ENCODE measurements at regions not wholly inside any gene's neighbourhood (a gene's known extent, or its start where the extent isn't known, plus 50 kb on each side); places are given as distances from the start of the nearest gene placed in this dataset.

DNA sequence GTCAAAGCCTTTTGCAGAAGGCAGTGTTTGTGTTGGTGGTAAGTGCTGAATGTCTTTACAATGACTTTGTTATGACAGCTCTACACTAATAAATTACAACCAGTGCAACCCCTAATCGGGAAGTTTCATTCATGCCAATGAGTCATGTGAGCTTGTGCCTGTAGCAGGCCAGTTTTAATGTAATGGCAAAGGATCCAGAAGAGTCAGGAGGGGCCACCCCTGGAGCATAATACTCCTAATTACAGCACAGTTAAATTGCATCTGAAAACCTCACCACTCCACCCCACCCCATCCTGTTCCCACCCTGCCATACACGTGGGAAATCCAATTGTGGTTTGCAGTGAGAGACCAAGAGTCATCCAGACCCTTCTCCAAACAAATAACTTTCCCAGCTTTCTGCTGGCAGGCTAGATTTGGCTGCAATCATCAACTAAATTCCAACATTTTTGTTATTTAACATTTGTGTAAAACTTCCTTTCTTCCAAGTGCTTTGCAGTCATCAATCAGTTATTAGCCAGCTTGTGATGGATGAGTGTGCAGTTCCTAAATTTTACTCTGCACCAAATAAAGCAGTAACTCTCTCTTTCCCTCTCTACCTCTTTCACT lies 277.3 kb upstream of the FAT3 start:
- DNase-seq = peak; percentile 62

GRCh38 chr11:91946397-91946951 lies 278.1 kb upstream of the FAT3 start:
- DNase-seq = no peak

DNA sequence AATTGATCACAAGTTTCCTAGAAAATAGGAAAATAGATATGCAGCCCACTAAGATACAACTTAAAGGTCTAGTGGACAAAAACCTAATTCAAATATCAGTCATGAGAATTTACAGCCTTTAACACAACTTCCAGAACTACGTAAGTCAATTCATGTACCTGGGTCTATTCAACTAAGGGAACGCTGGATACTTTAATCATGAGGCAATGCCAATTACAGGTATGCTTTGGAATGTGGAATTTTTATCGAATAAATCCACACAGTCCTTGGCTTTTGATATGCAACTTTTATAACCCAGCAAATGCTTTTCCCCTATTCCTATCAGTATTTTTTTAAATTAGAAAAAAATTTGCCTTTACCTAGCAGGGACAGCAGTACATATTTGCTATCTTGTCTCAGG lies 289.5 kb upstream of the FAT3 start:
- DNase-seq = no peak

DNA sequence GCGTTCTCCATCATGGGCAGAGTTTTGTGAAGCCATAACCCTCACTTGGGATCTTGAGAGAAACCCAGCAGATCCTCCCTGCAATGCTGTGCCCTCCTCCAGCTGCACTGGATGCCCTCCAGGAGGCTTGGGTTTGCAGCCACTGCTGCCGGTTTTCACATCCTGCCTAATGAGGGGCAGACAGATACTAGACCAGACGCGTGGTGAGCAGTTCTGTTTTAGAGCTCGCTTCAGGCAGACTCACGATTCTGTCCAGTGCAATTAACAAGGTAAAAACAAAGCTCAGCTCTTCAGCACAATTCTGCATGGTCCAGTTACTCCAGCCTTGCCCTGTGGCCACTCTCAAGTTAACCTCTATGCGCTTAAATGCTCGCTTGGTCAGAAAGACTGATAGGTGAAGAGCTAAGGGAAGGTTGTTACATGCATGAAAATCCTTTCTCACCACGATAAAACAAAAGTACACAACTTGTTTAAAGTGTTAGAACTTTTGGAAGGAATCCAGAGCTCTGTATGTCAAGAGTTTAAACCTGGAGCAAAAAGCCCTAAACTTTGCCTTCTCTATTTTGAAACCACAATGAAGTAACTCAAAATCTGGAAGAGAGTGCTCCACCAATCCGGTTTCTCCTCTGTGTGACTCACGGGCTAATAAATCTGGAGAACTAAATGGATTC lies 292.3 kb upstream of the FAT3 start:
- DNase-seq = peak; percentile 31

DNA sequence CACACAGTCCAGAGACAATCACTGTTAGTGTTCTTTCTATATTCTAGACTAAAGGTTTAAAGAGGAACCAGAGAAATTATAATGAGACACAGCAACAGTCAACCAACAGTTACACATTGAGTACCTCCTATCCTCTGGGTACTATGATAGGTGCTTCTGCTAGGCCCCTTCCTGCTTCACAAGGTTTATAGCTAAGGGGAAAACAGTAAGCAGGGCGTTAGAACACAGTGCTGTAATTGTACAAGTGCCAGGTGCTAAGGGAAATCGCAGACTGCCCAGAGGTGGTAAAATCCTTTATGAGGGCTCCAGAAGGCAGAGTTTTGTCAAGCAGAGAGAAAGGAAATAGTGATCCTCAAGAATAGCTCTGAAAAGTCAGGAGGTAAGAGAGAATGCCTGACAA lies 297.2 kb upstream of the FAT3 start:
- no peak for DNase-seq

- peak; percentile 38 for DNase-seq
Observed at GRCh38 chr11:91926965-91927364, 297.7 kb upstream of the FAT3 start.

- DNase-seq = no peak
Observed at GRCh38 chr11:91922846-91923245, 301.8 kb upstream of the FAT3 start.

DNA sequence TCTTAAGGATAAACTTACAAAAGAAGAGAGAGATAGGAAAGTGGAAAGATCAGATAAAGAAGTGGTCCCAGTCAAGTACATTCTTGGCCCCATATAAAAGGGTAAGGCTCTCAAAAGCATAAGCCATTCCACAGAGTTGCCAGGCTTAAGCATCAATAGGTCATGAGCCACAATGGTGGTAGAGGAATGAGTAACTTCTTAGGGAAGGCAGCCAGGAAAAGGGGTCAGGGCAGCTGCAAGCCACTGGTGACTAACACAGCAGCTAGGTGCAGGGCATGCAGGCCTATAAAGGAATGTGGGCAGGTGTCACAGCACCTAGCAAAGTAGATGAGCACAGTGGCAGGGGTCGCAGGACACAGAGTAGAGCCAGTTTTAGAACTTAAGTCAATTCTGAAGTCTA lies 302.6 kb upstream of the FAT3 start:
- no peak for DNase-seq

DNA sequence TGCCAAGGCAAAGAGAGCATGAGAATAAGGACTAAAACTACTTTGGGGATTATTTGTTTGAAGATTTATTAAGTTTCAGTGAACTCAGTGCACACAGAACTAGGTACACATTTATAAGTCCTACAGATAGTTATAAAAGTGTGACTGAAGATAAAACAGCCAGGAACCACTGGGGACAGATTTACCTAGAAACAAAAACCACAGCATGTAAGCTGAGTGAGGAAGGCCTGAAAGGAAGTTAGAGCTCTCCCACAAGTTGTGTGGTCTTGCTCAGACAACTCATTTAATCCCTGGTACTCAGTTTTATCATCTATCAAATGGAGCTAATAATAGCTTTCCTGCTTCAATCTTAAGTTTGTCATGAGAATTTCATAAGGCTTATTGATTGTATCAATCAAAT lies 311.2 kb upstream of the FAT3 start:
- no peak for DNase-seq

- DNase-seq = no peak
Observed at GRCh38 chr11:91912322-91912721, 312.3 kb upstream of the FAT3 start.

- DNase-seq = no peak
Observed at GRCh38 chr11:91906871-91907624, 317.6 kb upstream of the FAT3 start.

DNA sequence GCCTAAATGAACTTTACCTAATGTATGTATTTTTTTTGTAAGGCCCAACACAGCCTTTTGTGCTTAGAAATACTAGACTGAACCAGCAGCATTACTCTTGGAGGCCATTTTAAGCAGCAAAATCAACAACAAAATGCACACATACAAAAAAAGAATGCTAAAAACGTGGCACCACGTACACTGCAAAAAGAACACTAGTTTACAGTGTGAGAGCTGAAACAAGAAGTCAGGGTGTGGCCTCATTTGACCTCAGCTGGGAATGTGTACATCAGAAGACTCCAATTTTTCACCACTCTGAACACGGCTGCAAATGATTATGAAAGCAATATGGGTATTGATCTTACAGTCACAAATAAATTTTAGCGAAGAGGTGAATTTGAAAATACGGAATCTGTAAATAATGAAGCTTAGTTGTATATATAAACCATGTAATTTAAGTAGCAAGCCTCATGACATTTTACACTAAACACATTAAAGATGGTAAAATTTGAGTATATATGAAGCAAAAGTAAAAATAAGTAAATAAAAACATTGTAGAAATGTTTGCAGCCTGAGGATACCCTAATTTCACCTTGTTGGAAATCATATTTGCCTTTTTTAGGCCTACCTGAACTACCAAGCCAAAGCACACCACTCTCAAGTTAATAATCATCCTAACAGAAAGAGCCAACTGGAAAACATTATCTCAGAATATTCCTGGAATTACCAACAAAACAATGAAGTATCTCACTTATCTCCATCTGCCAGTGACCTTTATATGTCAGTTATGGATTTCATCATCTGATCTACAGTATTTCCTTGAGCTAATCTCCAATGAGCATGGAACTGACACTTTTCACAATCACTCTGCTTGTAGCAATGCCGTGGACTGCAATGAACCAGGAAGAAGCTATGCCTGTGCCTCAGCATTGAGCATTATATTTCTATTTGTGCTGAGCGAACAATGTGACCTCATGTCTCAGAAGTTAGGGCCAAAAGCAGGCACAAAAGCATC lies 319.5 kb upstream of the FAT3 start:
- no peak for DNase-seq

DNA sequence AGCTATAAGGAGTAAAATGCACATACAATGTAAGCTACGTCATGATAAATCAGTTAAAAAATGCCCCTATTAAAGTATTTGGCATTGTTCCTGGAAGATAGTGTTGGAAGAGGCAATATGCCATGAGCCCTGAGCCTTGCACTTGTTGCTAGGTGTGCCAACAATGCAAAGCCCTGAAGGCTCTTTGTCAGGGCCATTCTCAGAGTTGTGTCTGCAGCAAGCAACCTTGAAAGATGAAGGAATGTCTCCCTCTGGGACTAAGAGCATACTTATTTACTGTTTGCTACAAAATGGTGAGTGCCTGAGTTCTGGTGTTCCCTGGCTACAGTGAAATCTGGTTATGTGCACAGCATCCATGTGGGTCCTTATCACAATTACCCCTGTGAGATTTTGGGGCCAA lies 322.3 kb upstream of the FAT3 start:
- no peak for DNase-seq

- DNase-seq = no peak
Observed at GRCh38 chr11:91880660-91881059, 344.0 kb upstream of the FAT3 start.

DNA sequence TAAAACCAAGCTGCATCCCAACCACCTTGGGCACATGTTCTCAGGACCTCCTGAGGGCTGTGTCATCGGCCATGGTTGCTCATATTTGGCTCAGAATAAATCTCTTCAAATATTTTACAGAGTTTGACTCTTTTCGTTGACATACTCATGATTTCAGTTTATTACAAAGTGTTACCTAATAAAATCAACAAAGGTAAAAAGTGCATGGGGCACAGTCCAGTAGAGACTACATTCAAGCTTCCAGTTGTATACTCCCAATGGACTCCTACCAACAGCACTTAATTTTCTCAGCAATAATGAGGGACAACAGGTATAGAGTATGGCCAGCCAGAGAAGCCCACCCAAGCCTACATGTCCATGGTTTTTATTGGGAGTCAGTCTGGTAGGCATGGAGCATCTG lies 347.9 kb upstream of the FAT3 start:
- DNase-seq = no peak

DNA sequence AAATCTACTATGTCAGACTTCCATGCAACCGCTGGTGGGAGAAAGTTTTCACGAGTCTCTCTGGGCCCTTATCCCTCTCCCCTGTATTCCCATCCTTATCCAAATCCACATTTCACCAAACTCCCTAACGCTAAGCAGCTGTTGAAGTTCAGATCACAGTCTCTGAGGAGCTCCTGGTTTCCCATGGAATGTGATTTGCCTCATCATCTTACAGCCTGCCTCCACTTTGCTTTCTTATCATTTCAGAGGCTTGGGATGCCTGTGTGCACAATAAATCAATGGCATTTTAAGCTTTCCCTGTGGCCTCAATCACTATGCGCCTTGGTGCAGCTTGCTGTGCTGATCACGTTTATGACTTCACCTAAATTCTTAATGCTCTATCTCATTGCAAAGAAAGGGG lies 352.4 kb upstream of the FAT3 start:
- no peak for DNase-seq

DNA sequence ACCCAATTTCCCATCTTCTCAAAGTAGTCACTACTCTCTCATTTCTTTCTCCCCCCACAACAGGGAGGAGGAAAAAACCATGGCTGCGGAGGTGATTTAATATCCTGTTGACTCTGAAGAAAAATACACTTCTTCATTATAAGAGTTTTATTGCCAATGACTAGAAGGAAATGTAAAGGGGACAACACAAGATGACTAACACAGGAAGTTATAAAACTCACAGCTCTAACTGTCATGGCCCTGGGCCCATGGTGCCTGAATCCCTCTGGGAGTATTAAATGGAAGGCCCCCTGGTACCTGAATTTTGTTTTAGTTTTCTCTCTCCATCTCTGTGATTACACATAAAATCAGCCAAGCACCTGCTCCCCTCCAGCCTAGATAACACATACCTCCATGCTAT lies 352.8 kb upstream of the FAT3 start:
- DNase-seq = no peak

DNA sequence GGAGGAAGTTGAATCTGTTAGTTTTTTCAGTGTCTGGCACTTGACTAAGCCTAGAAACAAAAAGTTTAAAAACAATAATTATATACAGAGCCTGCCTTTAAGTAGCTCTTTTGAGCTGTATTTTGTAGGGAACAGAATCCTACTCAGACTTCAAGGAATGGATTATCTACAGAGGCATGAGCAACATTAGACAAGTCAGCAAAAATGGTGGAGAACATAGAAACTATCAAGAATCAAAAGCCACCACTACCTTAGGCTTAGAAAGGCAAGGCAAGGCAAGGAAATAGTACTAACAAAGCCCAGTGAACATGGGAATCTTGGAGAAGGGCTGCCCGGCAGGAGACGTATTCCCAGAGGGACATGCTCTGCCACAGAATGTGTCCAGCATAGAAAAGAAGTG lies 353.6 kb upstream of the FAT3 start:
- DNase-seq = no peak

DNA sequence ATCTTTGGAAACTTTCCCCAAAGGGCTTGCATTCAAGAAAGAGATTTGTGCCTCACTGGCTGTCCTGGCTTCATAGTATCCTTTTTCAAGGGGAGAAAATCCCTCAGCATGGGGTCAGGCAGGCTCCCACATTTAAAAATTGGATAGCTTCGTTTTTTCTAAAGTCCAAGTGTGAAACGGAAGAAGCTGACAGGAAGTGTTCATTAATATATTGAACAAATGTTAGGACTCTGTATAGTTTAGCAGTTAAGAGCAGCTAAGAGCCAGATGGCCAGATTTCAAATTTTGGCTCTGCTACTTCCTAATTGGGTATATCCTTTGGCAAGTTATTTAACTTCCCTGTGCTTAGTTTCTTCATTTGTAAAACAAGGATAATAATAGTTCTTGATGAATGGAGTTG lies 354.9 kb upstream of the FAT3 start:
- DNase-seq = no peak

DNA sequence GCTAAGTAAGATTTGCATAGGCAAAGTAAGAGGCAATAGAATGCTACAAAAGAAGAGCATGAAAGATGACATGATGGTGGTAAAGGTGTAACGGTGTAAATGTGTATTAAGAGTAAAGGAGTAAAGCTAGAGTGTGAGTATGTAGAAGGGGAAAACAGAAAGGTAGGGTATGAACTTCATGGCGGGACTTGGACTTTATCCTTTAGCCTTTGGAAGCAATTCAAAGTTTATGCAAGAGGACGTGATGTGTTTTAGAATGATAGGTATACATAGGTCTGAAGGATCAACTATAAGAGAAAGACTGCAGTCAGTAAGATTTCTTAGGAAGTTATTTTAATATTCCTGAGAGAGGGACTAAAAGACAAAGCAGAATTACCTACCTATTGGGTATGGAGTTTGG lies 358.0 kb upstream of the FAT3 start:
- no peak for DNase-seq

DNA sequence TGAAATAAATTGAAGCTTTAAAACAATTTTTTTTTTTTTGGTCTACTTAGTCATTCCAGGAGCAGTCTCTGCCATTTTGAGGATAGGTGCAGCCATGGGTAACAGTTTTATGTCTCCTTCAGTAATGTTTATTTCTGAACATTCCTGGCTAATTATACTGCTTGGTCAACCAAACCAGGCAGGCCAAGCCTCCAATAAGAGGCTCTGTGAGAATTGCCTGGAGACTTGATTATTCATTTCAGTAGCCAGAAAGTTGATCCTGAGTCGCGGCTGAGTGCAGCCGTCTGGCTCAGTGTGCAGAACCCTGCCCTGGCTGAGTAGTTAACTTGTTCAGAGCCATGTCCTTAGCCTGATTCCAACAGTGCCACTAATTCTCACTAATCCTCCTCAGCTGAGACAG lies 364.0 kb upstream of the FAT3 start:
- no peak for DNase-seq

- no peak for DNase-seq
Observed at GRCh38 chr11:91859666-91860065, 365.0 kb upstream of the FAT3 start.

GRCh38 chr11:91857179-91857578 lies 367.4 kb upstream of the FAT3 start:
- DNase-seq = no peak

All from femur (tissue), 1 donor.